AG08395 (cell line): ENCODE measurements at regions not wholly inside any gene's neighbourhood (a gene's known extent, or its start where the extent isn't known, plus 50 kb on each side); places are given as distances from the start of the nearest gene placed in this dataset.

ENCODE experiments used
- DNase-seq: peaks from one replicate; pipeline ENCODE4 v3.0.0; 2012; ENCODE audit warnings: mixed read lengths, low spot score

GRCh38 chr7:17651863-17652385 lies 288.4 kb downstream of the SNX13 start:
- peak; percentile 63 for DNase-seq

DNA sequence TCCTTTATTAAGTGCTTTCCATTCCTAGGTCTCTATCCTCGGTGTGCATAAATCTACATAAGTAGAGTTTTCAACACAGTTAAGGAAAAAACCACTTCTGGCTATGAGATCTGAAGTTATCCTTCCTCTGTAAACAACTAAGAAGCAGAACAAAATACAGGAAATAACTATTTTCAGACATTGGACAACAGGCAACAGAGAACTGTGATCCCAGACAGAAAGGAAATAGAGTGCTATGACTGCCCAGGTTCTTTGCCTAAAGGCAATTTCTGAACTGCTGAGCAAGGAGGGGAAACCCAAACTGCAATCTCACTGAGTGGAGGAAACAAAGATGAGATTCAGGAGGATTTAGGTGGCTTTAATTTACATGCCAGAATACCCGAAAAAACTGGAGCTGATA lies 285.4 kb downstream of the SNX13 start:
- no peak for DNase-seq

- DNase-seq = no peak
Measured at GRCh38 chr7:17659126-17659525, 281.2 kb downstream of the SNX13 start.

DNA sequence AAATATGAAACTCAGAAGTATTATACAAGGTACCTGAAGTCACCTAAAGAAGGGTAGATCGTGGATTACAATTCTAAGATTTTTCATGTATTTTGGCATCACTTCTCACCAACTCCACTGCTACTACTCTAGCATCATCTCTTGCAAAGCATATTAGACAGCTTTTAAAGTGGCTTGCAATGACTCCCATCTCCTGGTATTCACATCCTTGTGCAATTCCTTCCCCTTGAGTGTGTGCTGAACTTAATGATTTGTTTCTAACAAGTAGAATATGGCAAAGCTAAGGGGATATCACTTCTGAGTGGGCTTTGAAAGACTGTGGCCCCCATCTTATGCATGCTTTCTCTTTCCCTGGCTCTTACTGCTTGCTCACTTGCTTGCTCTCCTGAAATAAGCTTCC lies 280.2 kb downstream of the SNX13 start:
- DNase-seq = peak; percentile 40

- DNase-seq = no peak
Measured at GRCh38 chr7:17661982-17662585, 278.2 kb downstream of the SNX13 start.

GRCh38 chr7:17663061-17663675 lies 277.1 kb downstream of the SNX13 start:
- DNase-seq = peak; percentile 78

DNA sequence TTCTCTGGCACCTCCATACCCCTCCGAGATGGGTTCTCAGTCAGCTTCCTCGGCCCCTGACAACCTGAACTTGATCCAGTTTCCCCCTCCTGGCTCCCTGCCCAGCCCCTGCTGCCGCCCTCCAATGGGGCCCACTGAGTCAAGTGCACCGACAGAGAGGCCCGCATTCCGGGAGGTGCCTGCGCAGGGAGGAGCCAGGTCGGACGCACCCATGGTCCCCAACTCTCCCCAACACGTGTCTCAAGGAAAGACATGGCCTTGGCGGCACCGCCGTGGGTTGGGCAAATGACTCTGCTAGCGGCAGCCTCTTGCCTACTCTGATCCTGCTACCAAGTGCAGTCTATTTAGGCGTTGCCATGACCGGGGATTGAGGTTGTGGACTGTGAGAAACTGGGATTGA lies 275.3 kb downstream of the SNX13 start:
- no peak for DNase-seq

GRCh38 chr7:17668122-17668521 lies 272.2 kb downstream of the SNX13 start:
- no peak for DNase-seq

DNA sequence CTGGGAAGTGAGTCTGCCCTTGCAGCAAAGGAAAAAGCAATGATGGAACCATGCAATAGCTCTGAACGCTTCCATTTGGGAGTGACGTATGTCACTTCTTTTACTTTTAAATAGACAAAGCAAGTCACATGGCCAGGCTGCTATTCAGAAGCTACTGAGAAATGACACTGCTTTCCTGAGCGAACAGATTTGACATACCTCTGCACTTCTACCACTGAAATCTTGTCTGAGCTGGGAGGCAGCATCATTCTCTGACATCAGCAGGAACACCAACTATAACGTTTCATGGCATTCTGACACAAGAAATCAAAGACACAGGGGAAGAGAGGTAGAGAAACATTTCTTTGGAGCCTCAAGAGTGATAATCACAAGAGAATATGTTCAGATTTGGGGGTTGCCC lies 271.1 kb downstream of the SNX13 start:
- no peak for DNase-seq

- DNase-seq = no peak
Measured at GRCh38 chr7:17671956-17672355, 268.3 kb downstream of the SNX13 start.

GRCh38 chr7:17672783-17673182 lies 267.5 kb downstream of the SNX13 start:
- no peak for DNase-seq

DNA sequence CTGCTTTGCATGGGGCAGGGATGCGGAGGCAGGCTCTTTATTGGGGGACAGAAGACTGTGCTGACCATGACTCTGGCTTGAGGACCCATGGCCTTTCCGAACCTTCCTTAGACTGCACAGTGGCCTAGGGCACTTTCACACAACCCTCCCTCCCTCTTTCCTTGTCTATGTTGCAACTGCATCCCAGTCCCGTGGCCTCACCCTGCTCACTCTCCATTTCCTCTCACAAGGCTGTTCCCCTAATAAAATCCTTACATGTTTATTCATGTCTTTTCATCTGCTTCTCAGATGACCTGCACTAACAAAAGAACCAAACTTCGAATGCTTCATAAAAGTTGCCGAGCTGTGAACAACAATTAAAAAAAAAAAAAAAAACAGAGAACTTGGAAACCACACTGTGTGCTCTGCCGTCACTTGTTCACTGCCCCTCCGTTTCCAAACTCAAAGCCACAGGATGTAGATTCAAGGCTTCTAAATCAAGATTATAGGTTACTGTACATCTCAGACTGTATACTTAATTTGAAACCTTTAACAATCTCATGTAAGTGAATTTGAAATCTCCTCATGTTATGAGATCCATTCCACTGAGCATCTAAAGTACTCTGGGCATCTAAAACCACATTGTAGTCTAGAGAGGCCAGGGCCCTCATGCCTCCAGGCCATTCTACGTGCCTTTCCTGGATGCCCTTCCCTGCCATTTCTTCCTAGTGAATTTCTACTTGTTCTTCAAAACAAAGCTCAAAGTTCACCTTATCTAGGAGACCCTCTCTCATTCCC lies 265.9 kb downstream of the SNX13 start:
- peak; percentile 36 for DNase-seq

GRCh38 chr7:17674943-17675608 lies 265.2 kb downstream of the SNX13 start:
- no peak for DNase-seq

DNA sequence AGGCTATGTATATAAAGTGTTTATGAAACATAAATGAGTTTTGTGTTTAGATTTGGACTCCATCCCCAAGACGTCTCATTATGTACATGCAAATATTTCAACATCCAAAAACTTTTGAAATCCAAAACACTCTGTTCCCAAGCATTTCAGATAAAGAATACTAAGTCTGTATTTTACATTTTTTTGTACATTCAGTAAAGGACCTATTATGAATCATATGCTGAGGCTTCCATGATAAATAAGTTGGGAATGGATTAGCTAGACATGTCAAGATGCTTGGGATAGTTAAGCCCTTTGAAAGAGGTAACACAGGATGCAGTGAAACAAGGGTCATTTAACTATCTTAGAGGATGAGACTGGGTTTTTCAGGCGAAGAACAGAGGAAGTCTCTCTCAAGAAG lies 262.9 kb downstream of the SNX13 start:
- no peak for DNase-seq

- DNase-seq = no peak
Measured at GRCh38 chr7:17678896-17679295, 261.4 kb downstream of the SNX13 start.

DNA sequence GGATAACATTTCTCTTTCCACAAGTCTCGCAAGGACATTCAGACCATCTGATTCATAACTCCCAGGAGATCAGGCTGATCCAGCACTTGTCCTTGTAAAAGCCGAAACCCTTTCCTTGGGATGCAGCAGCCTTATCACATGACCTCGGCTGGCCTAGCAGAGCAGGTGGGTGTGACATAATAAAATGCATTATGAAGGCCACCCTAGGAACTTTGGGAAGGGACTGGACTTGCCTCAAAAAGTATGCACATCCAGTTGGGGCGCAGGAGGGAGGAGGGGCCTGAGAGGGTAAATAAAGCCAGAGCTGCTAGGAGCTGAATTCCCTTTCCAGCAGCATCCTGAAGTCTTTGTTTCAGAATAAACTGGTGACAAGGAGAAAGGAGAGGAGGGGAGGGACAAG lies 260.8 kb downstream of the SNX13 start:
- peak; percentile 63 for DNase-seq

GRCh38 chr7:17680026-17680425 lies 260.3 kb downstream of the SNX13 start:
- peak; percentile 79 for DNase-seq

- peak; percentile 24 for DNase-seq
Measured at GRCh38 chr7:17680943-17681351, 259.3 kb downstream of the SNX13 start.

GRCh38 chr7:17681965-17682364 lies 258.3 kb downstream of the SNX13 start:
- DNase-seq = peak; percentile 68

- DNase-seq = no peak
Measured at GRCh38 chr7:17682586-17682985, 257.7 kb downstream of the SNX13 start.

DNA sequence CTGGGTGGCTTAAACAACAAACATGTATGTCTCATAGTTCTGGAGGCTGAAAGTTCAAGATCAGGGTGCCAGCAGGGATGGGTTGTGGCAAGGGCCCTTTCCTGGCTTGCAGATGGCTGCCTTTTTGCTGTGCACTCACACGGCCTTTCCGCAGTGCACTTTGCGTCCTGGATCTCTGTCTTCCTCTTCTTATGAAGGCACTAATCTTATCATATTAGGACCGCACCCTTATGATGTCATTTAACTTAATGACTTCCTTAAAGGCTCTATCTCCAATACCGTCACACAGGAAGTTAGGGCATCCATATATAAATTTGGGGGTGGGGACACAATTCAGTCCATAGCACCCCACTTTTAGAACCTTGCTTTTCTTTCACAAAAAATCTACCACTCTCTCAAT lies 255.2 kb downstream of the SNX13 start:
- no peak for DNase-seq

DNA sequence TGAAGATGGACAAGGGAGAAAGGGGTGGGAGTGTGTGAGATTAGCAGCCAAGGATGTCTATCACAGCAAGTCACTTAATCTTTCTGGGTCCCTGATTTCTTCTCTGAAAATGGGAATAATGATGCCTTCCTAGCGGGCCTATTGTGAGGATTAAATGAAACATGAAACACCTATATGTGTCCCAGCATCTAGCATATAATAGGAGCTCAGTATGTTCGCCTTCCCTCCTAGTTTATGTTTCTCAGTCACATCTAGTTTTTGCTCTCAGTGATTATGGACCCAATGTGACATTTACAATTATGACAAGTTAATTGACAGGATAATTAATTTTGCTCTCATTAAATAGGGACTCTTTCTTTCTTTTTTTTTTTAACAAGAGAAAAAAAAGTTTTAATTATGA lies 252.9 kb downstream of the SNX13 start:
- DNase-seq = no peak
